Bone marrow (tissue), 2 donors: ENCODE measurements at regions not wholly inside any gene's neighbourhood (a gene's known extent, or its start where the extent isn't known, plus 50 kb on each side); places are given as distances from the start of the nearest gene placed in this dataset.
"Not testable (repeated sequence)": the region's sequence is repeated elsewhere in the genome, so short reads cannot be mapped to it uniquely, and the experiment has no call there.

Experiments
- DNase-seq, 2 donors: peaks; one replicate each; lab custom pipeline; 2025; lab: John Stamatoyannopoulos, UW

DNA sequence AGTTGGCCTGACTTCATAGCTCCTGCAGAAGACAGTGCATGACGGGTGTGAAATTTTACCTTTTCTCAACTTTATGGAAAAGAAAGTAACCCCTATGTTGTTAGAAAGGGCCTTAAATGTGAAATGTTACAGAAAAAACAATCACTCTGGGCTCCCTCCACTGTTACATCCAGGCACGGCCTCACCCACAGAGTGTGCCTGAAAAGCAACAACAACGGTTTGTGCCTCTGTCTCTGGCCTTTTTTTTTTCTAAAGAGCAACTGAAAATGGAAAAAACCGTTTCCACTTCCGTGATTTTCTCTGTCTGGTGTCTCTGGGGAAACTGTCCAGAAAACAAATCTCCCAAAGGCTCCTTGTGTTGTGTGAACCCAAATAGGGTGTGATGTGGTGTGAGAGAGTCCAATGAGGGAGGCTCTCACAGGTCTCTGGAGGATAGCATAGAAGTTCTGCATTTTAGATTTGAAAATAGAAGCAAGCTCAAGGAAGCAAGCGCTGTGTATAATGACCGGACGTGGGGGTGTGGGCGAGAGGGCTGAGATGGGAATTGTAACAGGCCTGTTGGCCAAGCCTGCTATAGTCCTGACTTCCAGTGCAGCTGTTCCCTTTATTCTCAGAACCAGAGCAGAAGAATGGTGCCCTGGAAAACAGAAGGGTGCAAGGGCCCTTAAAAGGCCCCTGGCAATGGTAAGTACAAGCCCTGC lies 221.8 kb upstream of the TUT7 start:
- no peak for DNase-seq

DNA sequence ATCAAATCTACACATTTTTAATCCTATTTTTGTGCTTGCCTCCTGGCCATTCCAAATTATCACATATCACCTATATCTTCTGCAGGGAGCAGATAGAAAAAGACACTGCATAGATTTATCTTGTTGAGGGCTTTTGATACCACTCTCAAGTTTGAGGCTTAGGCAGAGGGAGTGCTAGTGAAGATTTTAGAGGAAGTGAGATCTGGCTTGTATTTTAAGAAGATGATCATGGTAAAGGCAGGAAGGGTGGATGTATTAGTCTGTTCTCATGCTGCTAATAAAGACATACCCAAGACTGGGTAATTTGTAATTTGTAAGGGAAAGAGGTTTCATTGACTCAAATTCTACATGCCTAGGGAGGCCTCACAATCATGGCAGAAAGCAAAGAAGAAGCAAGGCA lies 220.9 kb upstream of the TUT7 start:
- DNase-seq: no peak

DNA sequence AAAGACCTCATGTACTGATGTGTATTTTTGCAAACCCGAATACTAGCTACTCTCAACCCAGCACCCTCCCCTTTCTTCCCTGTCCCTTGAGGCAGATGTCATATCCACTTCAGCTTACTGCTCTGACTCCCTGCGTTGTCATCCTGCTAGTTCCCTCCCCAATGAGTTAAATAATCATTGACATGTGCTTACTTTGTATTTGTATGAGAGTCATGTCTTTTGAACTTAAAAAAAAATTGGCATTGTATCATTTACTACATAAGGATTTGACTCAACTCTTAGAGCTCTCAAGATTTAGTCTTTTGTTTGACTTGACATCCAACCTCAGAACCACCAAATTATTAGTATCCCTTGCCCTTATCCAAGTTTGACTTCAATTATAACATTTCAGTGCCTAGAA lies 219.7 kb upstream of the TUT7 start:
- DNase-seq: no peak

DNA sequence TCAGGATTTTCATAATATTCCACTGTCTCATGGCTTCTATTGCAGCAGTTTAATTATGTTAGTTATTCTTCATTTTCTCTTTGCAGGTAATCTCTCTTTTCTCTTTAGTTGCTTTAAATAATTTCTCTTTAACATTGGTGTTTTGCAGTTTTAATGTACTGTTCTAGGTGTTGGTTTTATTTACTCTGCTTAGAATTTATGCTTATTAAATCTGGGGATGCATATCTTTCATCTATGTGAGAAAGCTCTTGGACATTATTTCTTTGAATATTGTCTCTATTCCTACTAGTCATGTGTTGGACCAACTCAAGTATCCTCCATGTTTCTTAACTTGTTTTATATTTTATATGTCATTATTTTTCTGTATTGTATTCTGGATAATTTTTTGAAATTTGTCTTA lies 218.7 kb upstream of the TUT7 start:
- no peak for DNase-seq

DNA sequence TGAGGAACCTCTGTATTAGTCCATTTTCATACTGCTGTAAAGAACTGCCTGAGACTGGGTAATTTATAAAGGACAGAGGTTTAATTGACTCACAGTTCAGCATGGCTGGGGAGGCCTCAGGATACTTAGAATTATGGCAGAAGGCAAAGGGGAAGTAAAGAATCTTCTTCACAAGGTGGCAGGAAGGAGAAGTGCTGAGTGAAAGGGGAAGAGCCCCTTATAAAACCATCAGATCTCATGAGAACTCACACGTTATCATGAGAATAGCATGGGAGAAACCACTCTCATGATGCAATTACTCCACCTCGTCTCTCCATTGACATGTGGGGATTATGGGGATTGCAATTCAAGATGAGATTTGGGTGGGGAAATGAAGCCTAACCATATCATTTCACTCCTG lies 211.4 kb upstream of the TUT7 start:
- DNase-seq: not testable (repeated sequence)

DNA sequence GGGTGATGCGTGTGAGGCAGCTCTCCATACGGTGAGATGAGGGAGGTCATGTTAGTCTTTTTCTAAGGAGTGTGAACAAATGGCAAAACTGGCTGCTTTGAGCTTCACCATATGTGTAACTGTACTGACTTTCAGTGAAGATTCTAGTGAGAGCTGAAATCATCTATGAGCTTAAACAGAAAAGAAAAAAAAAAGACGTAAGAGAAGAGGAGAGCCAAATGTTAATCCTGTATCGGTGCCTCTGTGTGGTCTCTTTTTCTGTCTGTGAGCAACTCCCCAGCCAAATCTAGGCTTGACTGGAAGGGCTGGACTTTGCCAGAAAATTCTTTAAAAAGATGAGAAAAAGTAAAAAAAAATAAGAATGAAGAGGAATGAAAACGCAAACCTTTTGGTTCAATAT lies 209.7 kb upstream of the TUT7 start:
- DNase-seq: no peak

DNA sequence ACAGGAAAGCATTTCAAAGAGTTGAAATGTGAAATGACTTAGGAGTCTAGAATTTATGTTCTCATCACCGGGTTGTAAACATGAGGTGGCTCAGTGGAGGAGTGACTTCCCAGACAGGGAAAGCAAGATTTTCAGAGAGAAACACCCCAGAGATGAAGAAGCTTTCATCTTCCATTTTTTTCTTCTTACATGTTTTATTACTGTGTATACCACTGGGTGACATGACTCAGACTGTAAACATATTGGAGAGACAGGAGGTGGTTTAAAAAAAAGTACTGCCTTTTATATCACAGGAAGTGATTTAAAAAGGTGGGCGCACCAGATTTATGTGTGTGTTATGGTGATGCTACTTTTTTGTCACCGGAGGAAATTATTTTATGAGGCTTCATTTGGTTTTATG lies 209.1 kb upstream of the TUT7 start:
- DNase-seq: no peak

DNA sequence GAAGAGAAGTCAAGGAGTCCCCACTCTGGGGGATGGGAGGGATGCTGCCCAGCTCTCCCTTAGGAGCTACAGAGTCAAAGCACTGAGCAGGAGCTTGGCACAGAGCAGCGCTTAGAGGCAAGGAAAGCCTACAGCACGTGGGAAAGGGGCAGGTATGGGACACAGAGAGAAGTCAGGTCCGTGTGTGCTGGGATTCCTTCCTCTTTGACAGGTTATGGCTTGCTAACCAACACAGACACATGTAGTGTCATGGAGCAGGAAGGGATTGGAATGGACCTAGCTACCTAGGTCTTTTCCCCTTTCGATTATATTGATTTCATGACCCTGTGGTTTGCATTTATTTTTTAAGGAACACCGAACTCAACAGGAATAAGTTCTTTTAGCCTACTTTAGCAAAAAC lies 208.5 kb upstream of the TUT7 start:
- no peak for DNase-seq

DNA sequence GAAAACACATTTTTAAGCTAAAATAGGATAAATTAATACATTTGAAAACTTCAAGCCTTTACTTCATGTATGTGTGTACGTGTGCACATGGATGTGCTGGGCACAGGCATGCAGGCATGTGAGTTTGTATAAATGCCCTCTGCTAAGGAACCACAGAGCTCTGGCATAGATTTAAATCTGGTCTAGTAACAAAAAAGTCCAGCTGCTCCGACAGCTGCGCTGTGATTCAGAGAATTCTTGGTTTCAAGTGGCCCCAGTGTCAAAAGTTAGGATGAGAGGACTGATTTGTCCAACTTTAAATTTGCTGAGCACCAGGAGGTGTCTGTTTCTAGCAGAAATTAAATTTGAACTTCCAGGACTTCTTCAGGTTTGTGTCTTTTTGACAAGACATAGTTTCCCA lies 203.7 kb upstream of the TUT7 start:
- DNase-seq: no peak

DNA sequence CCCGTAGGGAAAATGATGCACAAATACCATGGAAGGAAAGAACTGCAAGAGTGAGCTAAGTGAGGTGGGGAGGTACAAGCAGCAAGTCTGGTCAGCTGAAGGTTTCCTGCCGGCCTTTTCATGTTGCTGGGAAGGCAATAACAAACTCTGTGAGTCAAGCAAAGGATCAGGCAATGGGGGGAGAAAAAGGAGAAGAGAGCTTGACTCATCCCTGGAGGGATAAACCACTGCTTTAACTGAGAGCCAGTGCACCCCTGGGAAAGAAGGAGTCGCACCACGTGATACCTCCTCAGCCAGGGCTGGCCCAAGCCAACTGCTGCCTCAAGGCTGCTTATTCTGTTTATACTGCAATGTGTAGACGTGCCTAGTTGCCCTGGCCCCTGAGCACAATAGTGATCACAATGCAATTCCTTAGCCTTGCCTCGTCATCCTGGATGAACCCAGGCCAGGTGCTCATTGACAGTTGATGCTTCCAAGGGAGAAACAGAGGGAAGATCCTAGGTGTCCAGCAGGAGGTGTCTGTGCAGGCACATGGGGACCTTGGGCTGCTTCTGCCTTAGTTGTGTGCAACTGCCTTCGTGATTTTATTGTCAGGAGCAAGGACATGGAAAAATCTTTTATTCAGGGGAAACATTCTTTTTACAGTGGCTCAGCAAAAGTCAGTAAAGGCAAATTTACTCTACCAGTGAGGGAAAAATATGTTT lies 203.0 kb upstream of the TUT7 start:
- no peak for DNase-seq

DNA sequence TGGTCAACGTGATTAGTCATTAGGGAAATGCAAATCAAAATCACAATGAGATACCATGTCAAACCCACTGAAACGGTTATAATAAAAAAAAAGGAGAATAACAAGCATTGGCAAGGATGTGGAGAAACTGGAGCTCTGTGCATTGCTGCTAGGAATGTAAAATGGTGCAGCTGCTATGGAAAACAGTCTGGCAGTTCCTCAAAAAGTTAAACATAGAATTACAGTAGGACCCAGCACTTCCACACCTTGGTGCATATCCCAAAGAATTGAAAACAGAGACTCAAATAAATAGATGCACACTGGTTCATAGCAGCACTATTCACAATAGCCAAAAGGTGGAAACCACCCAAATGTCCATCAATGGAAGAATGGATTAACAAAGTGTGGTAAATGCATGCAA lies 201.5 kb upstream of the TUT7 start:
- no peak for DNase-seq

DNA sequence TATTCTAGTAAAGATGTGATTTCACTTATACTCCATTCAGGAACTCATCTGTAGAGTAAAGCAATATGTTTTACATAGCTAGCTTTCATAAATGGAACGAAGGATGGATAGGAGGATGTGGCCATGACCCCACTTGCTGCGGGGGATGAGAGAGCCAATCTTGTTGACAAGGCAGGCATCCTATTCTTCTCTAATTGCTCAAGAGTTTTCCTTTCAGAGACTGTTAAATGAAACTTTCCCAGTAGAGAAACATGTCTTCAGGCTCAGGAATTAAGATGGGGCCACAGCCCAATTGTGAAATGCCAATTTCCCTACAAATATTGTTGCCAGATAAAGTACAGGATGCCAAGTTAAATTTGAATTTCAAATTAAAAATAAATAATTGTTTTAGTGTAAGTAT lies 196.2 kb upstream of the TUT7 start:
- DNase-seq: no peak

DNA sequence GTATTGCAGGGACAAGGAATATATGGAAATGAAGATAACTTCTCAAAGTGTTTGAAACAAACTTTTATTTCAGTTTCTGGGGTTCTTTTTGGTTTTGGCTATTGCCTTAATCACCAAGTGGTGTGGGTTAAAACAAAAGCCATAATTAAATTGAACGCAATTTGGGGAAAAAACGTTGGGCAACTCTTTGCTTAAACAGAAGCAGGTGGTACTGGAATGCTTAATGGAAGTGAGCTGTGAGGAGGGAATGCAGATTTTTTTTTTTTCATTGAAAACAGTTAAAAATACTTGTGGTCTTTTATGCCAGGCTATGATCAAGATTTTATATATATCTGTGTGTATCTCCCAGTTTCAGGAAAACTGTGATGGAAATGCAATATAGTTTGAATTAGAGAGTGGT lies 195.7 kb upstream of the TUT7 start:
- DNase-seq: no peak

DNA sequence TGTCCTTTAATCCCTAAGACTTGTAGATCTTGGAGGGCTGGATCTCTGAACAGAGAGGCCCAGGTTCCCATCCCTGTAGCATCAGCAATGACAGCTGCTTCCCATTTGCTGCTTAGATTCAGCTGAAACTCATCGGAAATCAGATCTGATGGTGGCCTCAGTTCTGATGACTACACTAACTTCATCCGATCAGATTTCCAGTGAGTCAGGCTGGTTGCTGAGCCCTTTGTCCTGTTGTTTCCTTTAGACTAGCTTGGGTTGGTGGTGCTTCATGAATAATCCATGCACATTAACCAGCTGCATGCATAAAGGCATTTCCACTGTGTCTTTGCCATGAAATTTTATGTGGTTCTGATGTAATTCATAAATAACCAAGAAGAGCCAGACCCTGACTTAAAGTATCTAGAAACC lies 195.2 kb upstream of the TUT7 start:
- DNase-seq: no peak

DNA sequence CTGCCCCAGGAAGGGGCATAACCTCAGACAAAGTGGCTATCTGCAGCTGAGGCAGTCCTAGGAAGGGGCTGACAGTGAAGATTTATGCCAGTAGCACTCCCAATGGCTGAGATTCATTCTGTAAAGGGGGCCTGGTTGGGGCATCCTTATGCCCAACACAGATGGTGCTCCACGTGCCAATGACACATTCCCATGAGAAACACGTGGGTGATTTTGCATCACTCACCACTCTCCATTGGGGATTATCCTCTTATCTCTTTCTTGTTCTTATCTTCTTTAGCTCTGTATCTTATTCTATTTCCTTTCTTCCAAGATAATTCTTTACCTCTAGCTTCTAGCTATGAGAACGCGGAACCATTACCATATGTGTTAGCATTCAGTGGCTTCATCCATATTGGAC lies 194.0 kb upstream of the TUT7 start:
- DNase-seq: no peak

DNA sequence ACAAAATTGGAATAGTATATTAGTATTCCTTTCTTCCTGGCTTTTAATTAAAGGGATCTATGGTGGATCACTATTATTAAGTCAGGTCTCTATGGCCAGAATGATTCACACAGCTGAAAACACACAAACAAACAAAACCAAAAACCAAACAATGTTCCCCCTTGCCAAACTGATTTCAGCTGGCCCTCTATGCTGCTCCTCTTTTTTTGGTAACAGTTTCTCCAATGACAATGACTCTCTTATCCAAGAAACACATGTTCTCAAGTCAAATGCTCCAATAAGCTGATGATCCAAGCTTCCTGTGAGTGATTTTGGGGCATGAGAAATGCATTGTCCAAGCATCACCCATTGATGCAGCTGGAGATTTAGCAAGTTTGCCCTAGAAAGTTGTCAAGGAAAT lies 193.4 kb upstream of the TUT7 start:
- DNase-seq: no peak

DNA sequence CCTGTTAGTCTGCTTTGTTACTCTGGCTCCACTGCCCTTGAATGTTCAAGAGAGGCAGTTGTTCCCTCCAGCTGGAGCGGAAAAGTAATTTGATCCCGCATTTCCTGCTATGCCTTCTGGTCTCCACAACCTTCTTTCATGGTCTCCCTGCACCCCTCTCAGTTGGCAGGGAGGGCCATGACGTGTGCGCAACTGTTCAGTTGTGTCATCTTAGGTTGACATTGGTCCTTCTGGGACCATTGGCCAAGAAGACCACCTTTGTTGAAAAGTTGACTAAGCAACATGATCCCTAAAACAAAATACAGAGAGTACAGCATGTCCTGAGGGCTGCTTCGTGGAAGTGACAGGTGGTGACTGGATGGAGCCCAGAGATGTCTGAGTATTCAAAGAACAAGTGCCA lies 192.5 kb upstream of the TUT7 start:
- no peak for DNase-seq

DNA sequence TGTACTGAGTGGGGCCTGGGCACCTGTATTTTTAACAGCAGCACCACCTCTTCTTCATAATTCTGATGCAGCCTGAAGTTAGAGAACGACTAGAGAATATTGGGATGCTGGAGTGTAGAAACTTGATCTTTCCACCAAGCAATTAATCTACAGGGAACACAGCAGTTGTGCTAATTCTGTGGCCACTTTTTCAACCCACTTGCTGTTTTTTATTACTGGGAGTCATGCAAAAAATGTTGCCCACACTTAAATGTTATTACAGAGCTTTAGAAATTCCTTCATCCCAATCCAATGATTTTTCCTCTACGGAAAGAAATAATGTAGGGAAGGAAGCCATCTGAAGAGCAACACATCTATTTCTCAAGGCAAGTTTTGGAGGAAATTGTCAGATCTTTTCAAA lies 190.9 kb upstream of the TUT7 start:
- no peak for DNase-seq

DNA sequence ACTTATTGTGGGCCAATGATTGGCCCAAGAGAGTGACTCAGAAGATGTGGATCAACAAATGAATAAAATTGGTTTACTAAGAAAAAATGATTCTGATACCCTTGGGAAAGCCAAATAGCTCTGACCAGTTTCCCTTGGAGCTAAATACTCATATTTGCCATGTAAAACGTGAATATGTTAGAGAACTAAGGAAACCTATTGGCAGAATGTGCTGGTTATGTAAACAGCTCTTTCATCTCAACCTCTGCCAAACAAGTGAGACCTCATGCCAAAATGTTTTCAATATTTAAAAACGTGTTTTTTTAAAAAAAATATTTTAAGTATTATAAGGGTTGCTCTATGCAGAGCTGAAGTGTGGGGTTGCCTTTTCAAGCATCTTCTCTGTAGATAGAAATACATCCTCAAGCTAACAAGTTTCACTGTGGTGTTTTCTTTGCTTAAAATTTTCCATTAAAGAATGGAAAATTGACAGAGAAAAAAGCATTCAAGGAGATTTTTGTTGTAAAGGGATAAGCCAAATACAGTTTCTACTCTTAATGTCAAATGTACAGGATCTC lies 186.9 kb upstream of the TUT7 start:
- no peak for DNase-seq

DNA sequence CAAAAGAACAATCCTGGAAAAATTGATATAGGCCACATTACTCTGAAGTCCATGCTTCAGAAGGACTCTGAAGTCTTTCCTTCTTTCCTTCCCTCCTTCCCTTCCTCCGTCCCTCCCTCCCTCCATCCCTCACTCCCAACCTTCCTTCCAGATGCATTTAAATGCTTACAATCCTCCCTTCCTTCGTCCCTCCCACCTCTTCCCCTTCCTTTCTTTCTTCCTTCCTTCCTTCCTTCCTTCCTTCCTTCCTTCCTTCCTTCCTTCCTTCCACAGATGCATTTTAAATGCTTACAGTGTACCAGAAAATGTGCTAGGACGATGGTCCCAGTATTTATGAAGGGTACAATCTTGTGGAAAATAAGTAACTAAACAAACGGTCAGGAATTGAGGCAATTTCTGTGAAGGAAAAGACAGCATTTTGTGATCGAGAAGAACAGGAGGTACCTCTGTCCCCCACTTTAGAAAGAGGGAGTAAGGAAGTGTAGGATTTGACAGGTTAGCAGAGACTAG lies 181.3 kb upstream of the TUT7 start:
- no peak for DNase-seq

DNA sequence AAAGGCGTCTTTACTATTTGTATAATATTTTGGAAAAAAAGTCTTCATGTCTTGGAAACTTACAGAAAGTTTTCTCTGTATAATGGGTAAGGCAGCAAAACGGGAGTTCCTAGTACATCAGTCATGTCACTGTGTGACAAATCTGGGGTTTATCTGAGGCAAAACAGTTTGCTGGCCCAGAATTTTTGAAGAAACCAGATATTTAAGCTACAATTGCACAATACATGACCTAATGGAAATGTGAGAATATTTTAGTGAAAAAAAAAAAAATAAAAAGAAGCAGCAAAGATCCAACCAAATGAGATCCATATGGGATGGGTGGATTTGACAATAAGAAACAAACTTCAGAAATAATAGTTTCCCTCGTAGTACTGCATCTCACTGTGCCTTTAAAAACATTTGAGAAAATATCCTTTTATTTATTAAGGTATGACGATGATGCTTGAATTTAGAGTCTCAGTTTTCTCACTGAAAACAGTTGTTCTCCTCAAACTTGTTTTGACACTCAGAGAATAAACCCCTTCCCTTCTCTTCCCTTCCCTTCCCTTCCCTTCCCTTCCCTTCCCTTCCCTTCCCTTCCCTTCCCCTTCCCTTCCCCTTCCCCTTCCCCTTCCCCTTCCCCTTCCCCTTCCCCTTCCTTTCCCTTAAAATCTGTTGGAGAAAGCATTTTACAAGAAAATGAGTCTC lies 180.5 kb upstream of the TUT7 start:
- no peak for DNase-seq

DNA sequence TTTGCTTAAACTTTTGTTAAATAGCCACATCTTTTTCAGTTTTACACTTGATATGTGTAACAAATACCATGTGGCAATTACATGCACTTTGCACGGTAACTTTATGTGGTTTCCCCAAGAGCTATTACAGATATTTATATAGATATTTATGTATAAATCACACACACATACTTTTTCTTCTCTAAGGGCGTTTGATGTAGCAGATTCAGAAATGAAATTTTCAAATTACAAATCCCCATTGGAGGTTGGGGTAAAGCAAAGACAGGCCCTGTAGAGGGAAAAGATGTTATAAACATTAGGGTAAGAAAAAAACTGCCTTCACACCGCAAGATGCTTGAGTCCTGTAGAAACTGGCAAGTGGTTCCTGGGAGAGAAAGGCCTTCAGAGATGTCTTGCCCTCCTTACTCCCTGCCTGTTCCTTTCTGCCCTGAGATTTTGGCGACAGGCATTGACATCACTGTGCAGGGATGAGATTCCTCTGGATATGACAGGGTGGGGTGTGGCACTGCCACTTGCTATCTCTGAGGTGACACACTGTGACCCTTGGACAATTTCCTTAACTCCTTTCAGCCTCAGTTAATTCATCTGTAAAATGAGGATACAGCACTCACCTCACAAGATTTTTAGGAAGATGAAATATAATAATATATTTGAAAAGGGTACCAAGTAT lies 177.9 kb upstream of the TUT7 start:
- no peak for DNase-seq
